Endothelial cell (in vitro differentiated cells): ENCODE measurements at regions not wholly inside any gene's neighbourhood (a gene's known extent, or its start where the extent isn't known, plus 50 kb on each side); places are given as distances from the start of the nearest gene placed in this dataset.
"Not testable (repeated sequence)": the region's sequence is repeated elsewhere in the genome, so short reads cannot be mapped to it uniquely, and the experiment has no call there.

ENCODE experiments used
- DNase-seq: peaks from one replicate; pipeline ENCODE4 v3.0.0; 2021; ENCODE audit warnings: low spot score
- H3K27ac Mint-ChIP-seq: one replicate; pipeline ENCODE4 v1.8.0; 2021; ENCODE audit warnings: mixed read lengths, inconsistent platforms; ENCODE audit not compliant: unreplicated experiment
- H3K27me3 Mint-ChIP-seq: one replicate; pipeline ENCODE4 v1.8.0; 2021; ENCODE audit warnings: mild to moderate bottlenecking, moderate library complexity, mixed read lengths, inconsistent platforms; ENCODE audit not compliant: unreplicated experiment
- H3K36me3 Mint-ChIP-seq: one replicate; pipeline ENCODE4 v1.8.0; 2021; ENCODE audit warnings: mild to moderate bottlenecking, low read depth, mixed read lengths, inconsistent platforms; ENCODE audit not compliant: unreplicated experiment
- H3K4me1 Mint-ChIP-seq: one replicate; pipeline ENCODE4 v1.8.0; 2021; ENCODE audit warnings: mild to moderate bottlenecking, mixed read lengths, inconsistent platforms; ENCODE audit not compliant: unreplicated experiment
- H3K4me3 Mint-ChIP-seq: one replicate; pipeline ENCODE4 v1.8.0; 2021; ENCODE audit warnings: mild to moderate bottlenecking, mixed read lengths, inconsistent platforms; ENCODE audit not compliant: unreplicated experiment
- H3K9me3 Mint-ChIP-seq: one replicate; pipeline ENCODE4 v1.8.0; 2021; ENCODE audit warnings: mixed read lengths, inconsistent platforms; ENCODE audit not compliant: unreplicated experiment
- CTCF ChIP-seq: fragments of 200-600 bp; sonication (generic); IDR thresholded peaks from one replicate; pipeline ENCODE4 v1.5.0; 2021; ENCODE audit warnings: antibody characterized with exemption; ENCODE audit not compliant: unreplicated experiment

- H3K4me1 Mint-ChIP-seq = no peaks in the 10 kb centered on the region
- no peaks in the 10 kb centered on the region for H3K9me3 Mint-ChIP-seq
- H3K36me3 Mint-ChIP-seq = no peaks in the 10 kb centered on the region
- no peak for TF ChIP-seq CTCF
- H3K27me3 Mint-ChIP-seq = no peaks in the 10 kb centered on the region
- H3K4me3 Mint-ChIP-seq = no peak overlapping the region
- H3K27ac Mint-ChIP-seq = no peak overlapping the region
- no peak for DNase-seq
These were observed 240.4 kb upstream of the SULF2 start for GRCh38 chr20:48025661-48026060.

- Mint-ChIP-seq H3K9me3 (no peaks in the 10 kb centered on the region), H3K36me3 (no peaks in the 10 kb centered on the region), H3K4me1 (peaks cover 4% of the 10 kb centered on the region), H3K4me3 (no peak overlapping the region), H3K27me3 (no peaks in the 10 kb centered on the region), H3K27ac (no peak overlapping the region)
- TF ChIP-seq CTCF = no peak
- DNase-seq = no peak
These were observed 239.8 kb upstream of the SULF2 start for GRCh38 chr20:48025051-48025515.

- H3K4me1 Mint-ChIP-seq = peaks cover 6% of the 10 kb centered on the region
- no peak overlapping the region for H3K4me3 Mint-ChIP-seq
- H3K27me3 Mint-ChIP-seq = no peaks in the 10 kb centered on the region
- H3K36me3 Mint-ChIP-seq = no peaks in the 10 kb centered on the region
- no peak for TF ChIP-seq CTCF
- H3K27ac Mint-ChIP-seq = no peak overlapping the region
- no peak for DNase-seq
- H3K9me3 Mint-ChIP-seq = no peaks in the 10 kb centered on the region
These were observed 239.3 kb upstream of the SULF2 start for GRCh38 chr20:48024539-48024938.

- not testable (repeated sequence) for H3K27ac Mint-ChIP-seq, H3K36me3 Mint-ChIP-seq, H3K4me3 Mint-ChIP-seq, H3K9me3 Mint-ChIP-seq, DNase-seq, H3K27me3 Mint-ChIP-seq, H3K4me1 Mint-ChIP-seq
These were observed 235.4 kb upstream of the SULF2 start for GRCh38 chr20:48020696-48021095.

GRCh38 chr20:48019940-48020339 is 234.7 kb upstream of the SULF2 start:
- no peak for TF ChIP-seq CTCF
- Mint-ChIP-seq H3K4me3 (no peak overlapping the region), H3K4me1 (peaks cover 6% of the 10 kb centered on the region), H3K36me3 (no peaks in the 10 kb centered on the region), H3K27ac (no peak overlapping the region), H3K9me3 (peaks cover 7% of the 10 kb centered on the region), H3K27me3 (no peaks in the 10 kb centered on the region)
- no peak for DNase-seq

GRCh38 chr20:48019496-48019895 is 234.2 kb upstream of the SULF2 start:
- Mint-ChIP-seq H3K36me3 (no peaks in the 10 kb centered on the region), H3K4me1 (peaks cover 6% of the 10 kb centered on the region), H3K4me3 (no peak overlapping the region), H3K27me3 (no peaks in the 10 kb centered on the region), H3K9me3 (peaks cover 7% of the 10 kb centered on the region), H3K27ac (no peak overlapping the region)
- TF ChIP-seq CTCF = no peak
- no peak for DNase-seq

GRCh38 chr20:48018851-48019250 is 233.6 kb upstream of the SULF2 start:
- H3K4me3 Mint-ChIP-seq, DNase-seq, H3K9me3 Mint-ChIP-seq, H3K27ac Mint-ChIP-seq, H3K27me3 Mint-ChIP-seq, H3K36me3 Mint-ChIP-seq, H3K4me1 Mint-ChIP-seq: not testable (repeated sequence)
